ENCODE measurements at regions not wholly inside any gene's neighbourhood (a gene's known extent, or its start where the extent isn't known, plus 50 kb on each side); places are given as distances from the start of the nearest gene placed in this dataset.

- Histone ChIP-seq H3K4me3 (no peak overlapping the region), H3K27ac (no peak overlapping the region), H3K36me3 (no peaks in the 10 kb centered on the region), H3K4me1 (ENCODE audit: insufficient read depth) (no peaks in the 10 kb centered on the region), H3K27me3 (no peaks in the 10 kb centered on the region), H3K9me3 (no peaks in the 10 kb centered on the region)
- 8 to 23% (median 15%) methylated on average over 1 of the region's 1 CpG for WGBS, 3 donors
- intact Hi-C loops (cut with DNase I): no loop called here
- no peak for DNase-seq
- TF ChIP-seq CTCF (IDR thresholded peaks at IDR 0.05) (no peak), POLR2A (IDR thresholded peaks at IDR 0.05) (no peak), EP300 (IDR thresholded peaks at IDR 0.05) (no peak)
Measured at GRCh38 chr4:18722748-18723191, 701.2 kb upstream of the LCORL start.

GRCh38 chr4:18698119-18698883, 676.7 kb upstream of the LCORL start:
- no peak for DNase-seq
- Histone ChIP-seq H3K36me3 (no peaks in the 10 kb centered on the region), H3K27me3 (no peaks in the 10 kb centered on the region), H3K4me1 (ENCODE audit: insufficient read depth) (no peaks in the 10 kb centered on the region), H3K4me3 (no peak overlapping the region), H3K9me3 (no peaks in the 10 kb centered on the region), H3K27ac (no peak overlapping the region)
- TF ChIP-seq POLR2A (IDR thresholded peaks at IDR 0.05) (no peak), CTCF (IDR thresholded peaks at IDR 0.05) (no peak), EP300 (IDR thresholded peaks at IDR 0.05) (no peak)
- intact Hi-C loops (cut with DNase I): no loop called here
- 44 to 54% (median 49%) methylated on average over 10 of the region's 10 CpGs for WGBS, 3 donors

- Histone ChIP-seq H3K27me3 (no peaks in the 10 kb centered on the region), H3K27ac (no peak overlapping the region), H3K4me3 (no peak overlapping the region), H3K9me3 (no peaks in the 10 kb centered on the region), H3K36me3 (no peaks in the 10 kb centered on the region), H3K4me1 (ENCODE audit: insufficient read depth) (no peaks in the 10 kb centered on the region)
- 92 to 97% (median 95%) methylated on average over 18 of the region's 18 CpGs for WGBS, 3 donors
- TF ChIP-seq POLR2A (IDR thresholded peaks at IDR 0.05) (no peak), CTCF (IDR thresholded peaks at IDR 0.05) (no peak), EP300 (IDR thresholded peaks at IDR 0.05) (no peak)
- DNase-seq: no peak
- intact Hi-C loops (cut with DNase I): no loop called here
Measured at GRCh38 chr4:18695733-18696527, 674.4 kb upstream of the LCORL start.

- WGBS, 3 donors: 51 to 59% (median 55%) methylated on average over 9 of the region's 9 CpGs
Measured at GRCh38 chr4:18691431-18692200, 670.1 kb upstream of the LCORL start.

More at GRCh38 chr4:18691431-18692200, 670.1 kb upstream of the LCORL start:
- H3K9me3 ChIP-seq: no peaks in the 10 kb centered on the region
- no peaks in the 10 kb centered on the region for H3K27me3 ChIP-seq
- intact Hi-C loops (cut with DNase I): no loop called here
- no peak for DNase-seq
- H3K27ac ChIP-seq: no peak overlapping the region
- H3K4me1 ChIP-seq (ENCODE audit: insufficient read depth): no peaks in the 10 kb centered on the region
- H3K4me3 ChIP-seq: no peak overlapping the region
- TF ChIP-seq CTCF (IDR thresholded peaks at IDR 0.05): no peak
- TF ChIP-seq POLR2A (IDR thresholded peaks at IDR 0.05): no peak
- no peak for TF ChIP-seq EP300 (IDR thresholded peaks at IDR 0.05)
- no peaks in the 10 kb centered on the region for H3K36me3 ChIP-seq
